BE2C (cell line): ENCODE measurements at regions not wholly inside any gene's neighbourhood (a gene's known extent, or its start where the extent isn't known, plus 50 kb on each side); places are given as distances from the start of the nearest gene placed in this dataset.

Source experiments
- DNase-seq: peaks from one replicate; pipeline ENCODE4 v3.0.0-alpha.2; 2020
- H3K27me3 ChIP-seq: fragments of 250-450 bp; sonication (Bioruptor Pico); 2 replicates; pipeline ENCODE4 v1.5.1; 2020; ENCODE audit warnings: mild to moderate bottlenecking
- H3K36me3 ChIP-seq: fragments of 250-450 bp; sonication (Bioruptor Pico); 2 replicates; pipeline ENCODE4 v1.5.1; 2020; ENCODE audit warnings: mild to moderate bottlenecking
- H3K4me1 ChIP-seq: fragments of 250-450 bp; sonication (Bioruptor Pico); 2 replicates; pipeline ENCODE4 v1.5.1; 2020
- H3K4me3 ChIP-seq: 2 replicates; pipeline ENCODE4 v1.5.1; 2011; ENCODE audit warnings: low read depth, low read length
- H3K9me3 ChIP-seq: fragments of 250-450 bp; sonication (Bioruptor Pico); 2 replicates; pipeline ENCODE4 v1.5.1; 2020
- CTCF ChIP-seq: IDR thresholded peaks from 2 replicates; pipeline ENCODE4 v1.5.1; 2012; ENCODE audit warnings: mild to moderate bottlenecking, low read depth, low read length

- no peaks in the 10 kb centered on the region for H3K36me3 ChIP-seq
- H3K9me3 ChIP-seq, result no peaks in the 10 kb centered on the region; the same call in 1 of the 2 replicates
- peaks cover 25% of the 10 kb centered on the region for H3K27me3 ChIP-seq
- H3K4me3 ChIP-seq, result no peak overlapping the region
- TF ChIP-seq CTCF, result no peak
- H3K4me1 ChIP-seq, result no peaks in the 10 kb centered on the region
- DNase-seq, result no peak
These were observed 256.0 kb upstream of the B3GAT1 start for GRCh38 chr11:134668076-134668475.

GRCh38 chr11:134667505-134667904 lies 255.5 kb upstream of the B3GAT1 start:
- DNase-seq, result no peak
- Histone ChIP-seq H3K36me3 (no peaks in the 10 kb centered on the region), H3K9me3 (no peaks in the 10 kb centered on the region; the same call in 1 of the 2 replicates), H3K4me1 (no peaks in the 10 kb centered on the region), H3K4me3 (no peak overlapping the region), H3K27me3 (peaks cover 25% of the 10 kb centered on the region)
- no peak for TF ChIP-seq CTCF

GRCh38 chr11:134667175-134667500 lies 255.1 kb upstream of the B3GAT1 start:
- no peak for DNase-seq
- Histone ChIP-seq H3K4me3 (no peak overlapping the region), H3K9me3 (no peaks in the 10 kb centered on the region; the same call in 1 of the 2 replicates), H3K4me1 (no peaks in the 10 kb centered on the region), H3K36me3 (no peaks in the 10 kb centered on the region), H3K27me3 (peaks cover 23% of the 10 kb centered on the region)
- TF ChIP-seq CTCF, result no peak

GRCh38 chr11:134666273-134667174 lies 254.5 kb upstream of the B3GAT1 start:
- no peak for DNase-seq
- Histone ChIP-seq H3K9me3 (no peaks in the 10 kb centered on the region; the same call in 1 of the 2 replicates), H3K36me3 (no peaks in the 10 kb centered on the region), H3K4me1 (no peaks in the 10 kb centered on the region), H3K27me3 (peaks cover 17% of the 10 kb centered on the region), H3K4me3 (no peak overlapping the region)
- TF ChIP-seq CTCF, result no peak

GRCh38 chr11:134665571-134666270 lies 253.7 kb upstream of the B3GAT1 start:
- no peaks in the 10 kb centered on the region; the same call in 1 of the 2 replicates for H3K9me3 ChIP-seq
- no peak for DNase-seq
- H3K4me1 ChIP-seq, result no peaks in the 10 kb centered on the region
- no peak overlapping the region for H3K4me3 ChIP-seq
- H3K27me3 ChIP-seq, result peaks cover 9% of the 10 kb centered on the region
- no peak for TF ChIP-seq CTCF
- H3K36me3 ChIP-seq, result no peaks in the 10 kb centered on the region

- no peak for TF ChIP-seq CTCF
- peaks cover 3% of the 10 kb centered on the region for H3K27me3 ChIP-seq
- no peak for DNase-seq
- H3K9me3 ChIP-seq, result no peaks in the 10 kb centered on the region; the same call in 1 of the 2 replicates
- no peak overlapping the region for H3K4me3 ChIP-seq
- H3K36me3 ChIP-seq, result no peaks in the 10 kb centered on the region
- no peaks in the 10 kb centered on the region for H3K4me1 ChIP-seq
These were observed 253.1 kb upstream of the B3GAT1 start for GRCh38 chr11:134665188-134665535.
